H9 (cell line): ENCODE measurements at regions not wholly inside any gene's neighbourhood (a gene's known extent, or its start where the extent isn't known, plus 50 kb on each side); places are given as distances from the start of the nearest gene placed in this dataset.

Experiments
- DNase-seq: peaks from one replicate; pipeline ENCODE4 v3.0.0-alpha.2; 2017
- H2AFZ ChIP-seq: one replicate; pipeline ENCODE4 v1.6.1; 2013; ENCODE audit warnings: mild to moderate bottlenecking, low read length, control low read depth, moderate library complexity
- H2AK5ac ChIP-seq: 2 replicates; pipeline ENCODE4 v1.6.1; 2013; ENCODE audit warnings: low read length, control low read depth, mixed read lengths; ENCODE audit not compliant: insufficient read length
- H2BK120ac ChIP-seq: one replicate; pipeline ENCODE4 v1.6.1; 2013; ENCODE audit warnings: low read depth, mild to moderate bottlenecking, low read length, control low read depth, inconsistent platforms; ENCODE audit not compliant: poor library complexity, severe bottlenecking
- H2BK12ac ChIP-seq: 2 replicates; pipeline ENCODE4 v1.6.1; 2013; ENCODE audit warnings: low read length, control low read depth, mixed read lengths, low read depth; ENCODE audit not compliant: insufficient read length
- H2BK15ac ChIP-seq: 2 replicates; pipeline ENCODE4 v1.6.1; 2013; ENCODE audit warnings: low read depth, low read length, control low read depth
- H2BK20ac ChIP-seq: one replicate; pipeline ENCODE4 v1.6.1; 2013; ENCODE audit warnings: low read depth, mild to moderate bottlenecking, low read length, control low read depth, inconsistent platforms; ENCODE audit not compliant: poor library complexity, severe bottlenecking
- H2BK5ac ChIP-seq: 2 replicates; pipeline ENCODE4 v1.6.1; 2013; ENCODE audit warnings: low read length, control low read depth, mixed read lengths; ENCODE audit not compliant: insufficient read length
- H3K14ac ChIP-seq: 2 replicates; pipeline ENCODE4 v1.6.1; 2013; ENCODE audit warnings: low read length, control low read depth; ENCODE audit not compliant: insufficient read depth
- H3K18ac ChIP-seq: 2 replicates; pipeline ENCODE4 v1.6.1; 2013; ENCODE audit warnings: low read depth, mild to moderate bottlenecking, mixed read lengths, low read length, control low read depth; ENCODE audit not compliant: insufficient read length
- H3K23ac ChIP-seq: 2 replicates; pipeline ENCODE4 v1.6.1; 2013; ENCODE audit warnings: low read length, control low read depth, mixed read lengths, low read depth; ENCODE audit not compliant: insufficient read length
- H3K23me2 ChIP-seq: 2 replicates; pipeline ENCODE4 v1.6.1; 2013; ENCODE audit warnings: low read depth, mild to moderate bottlenecking, mixed read lengths, low read length, control low read depth; ENCODE audit not compliant: insufficient read length, poor library complexity, severe bottlenecking
- H3K27ac ChIP-seq: 2 replicates; pipeline ENCODE4 v1.5.1; 2013; ENCODE audit warnings: low read length, control low read depth, mixed read lengths, low read depth; ENCODE audit not compliant: insufficient read length
- H3K27me3 ChIP-seq: 2 replicates; pipeline ENCODE4 v1.6.1; 2013; ENCODE audit warnings: low read length, control low read depth, inconsistent platforms; ENCODE audit not compliant: insufficient read depth
- H3K4ac ChIP-seq: 2 replicates; pipeline ENCODE4 v1.6.1; 2013; ENCODE audit warnings: low read depth, mild to moderate bottlenecking, control low read depth, inconsistent platforms, low read length, moderate library complexity
- H3K4me1 ChIP-seq: 2 replicates; pipeline ENCODE4 v1.6.1; 2013; ENCODE audit warnings: low read length, control low read depth, inconsistent platforms; ENCODE audit not compliant: insufficient read depth
- H3K4me2 ChIP-seq: 2 replicates; pipeline ENCODE4 v1.6.1; 2013; ENCODE audit warnings: low read length, control low read depth, mixed read lengths; ENCODE audit not compliant: insufficient read length, insufficient read depth
- H3K56ac ChIP-seq: 2 replicates; pipeline ENCODE4 v1.6.1; 2013; ENCODE audit warnings: low read depth, mild to moderate bottlenecking, mixed read lengths, low read length, control low read depth; ENCODE audit not compliant: insufficient read length
- H3K79me1 ChIP-seq: 2 replicates; pipeline ENCODE4 v1.6.1; 2013; ENCODE audit warnings: low read depth, mild to moderate bottlenecking, moderate library complexity, low read length, control low read depth, inconsistent platforms; ENCODE audit not compliant: insufficient read depth, poor library complexity, severe bottlenecking
- H3K79me2 ChIP-seq: 2 replicates; pipeline ENCODE4 v1.6.1; 2013; ENCODE audit warnings: low read length, control low read depth, inconsistent platforms; ENCODE audit not compliant: insufficient read depth
- H3K9ac ChIP-seq: 2 replicates; pipeline ENCODE4 v1.6.1; 2013; ENCODE audit warnings: low read length, control low read depth, mixed read lengths; ENCODE audit not compliant: insufficient read length; ENCODE audit errors: extremely low read depth
- H3K9me3 ChIP-seq: one replicate; pipeline ENCODE4 v1.6.1; 2013; ENCODE audit warnings: low read depth, low read length, inconsistent platforms; ENCODE audit not compliant: control insufficient read depth
- H3T11ph ChIP-seq: one replicate; pipeline ENCODE4 v1.6.1; 2013; ENCODE audit warnings: mild to moderate bottlenecking, low read length, control low read depth, inconsistent platforms
- H4K20me1 ChIP-seq: one replicate; pipeline ENCODE4 v1.6.1; 2013; ENCODE audit not compliant: control insufficient read depth, insufficient read length, insufficient read depth
- H4K5ac ChIP-seq: 2 replicates; pipeline ENCODE4 v1.6.1; 2013; ENCODE audit warnings: low read depth, mild to moderate bottlenecking, mixed read lengths, low read length, control low read depth; ENCODE audit not compliant: insufficient read length
- H4K8ac ChIP-seq: replicated peaks from 2 replicates; pipeline ENCODE4 v1.6.1; 2013; ENCODE audit warnings: low read length, control low read depth, mixed read lengths, low read depth; ENCODE audit not compliant: insufficient read length
- H4K91ac ChIP-seq: 2 replicates; pipeline ENCODE4 v1.6.1; 2013; ENCODE audit warnings: low read depth, mild to moderate bottlenecking, moderate library complexity, mixed read lengths, low read length, control low read depth; ENCODE audit not compliant: insufficient read length
- H3K27ac Mint-ChIP-seq, 3 experiments: 2 replicates in 2 of 3; 3 replicates in 1 of 3; pipeline ENCODE4 v1.8.0; 2020 to 2021; ENCODE audit warnings: mixed read lengths in 3 of 3, mild to moderate bottlenecking in 1 of 3, moderate library complexity in 1 of 3
- H3K27me3 Mint-ChIP-seq: 2 replicates; pipeline ENCODE4 v1.8.0; 2021; ENCODE audit warnings: low read depth, mild to moderate bottlenecking, moderate library complexity, mixed read lengths
- H3K36me3 Mint-ChIP-seq, 3 experiments: 2 replicates in 2 of 3; 3 replicates in 1 of 3; pipeline ENCODE4 v1.8.0; 2020 to 2021; ENCODE audit warnings: low read depth in 3 of 3, mixed read lengths in 3 of 3; ENCODE audit not compliant: insufficient read depth in 1 of 3
- H3K4me1 Mint-ChIP-seq, 2 experiments: 2 replicates each; pipeline ENCODE4 v1.8.0; 2020; ENCODE audit warnings: mixed read lengths in 2 of 2
- H3K4me3 Mint-ChIP-seq, 2 experiments: 2 replicates in 1 of 2; 3 replicates in 1 of 2; pipeline ENCODE4 v1.8.0; 2020 to 2021; ENCODE audit warnings: mild to moderate bottlenecking in 2 of 2, mixed read lengths in 2 of 2, moderate library complexity in 1 of 2
- H3K9me3 Mint-ChIP-seq, 2 experiments: 2 replicates in 1 of 2; 3 replicates in 1 of 2; pipeline ENCODE4 v1.8.0; 2020; ENCODE audit warnings: mild to moderate bottlenecking in 2 of 2, mixed read lengths in 2 of 2, moderate library complexity in 1 of 2
- CTCF ChIP-seq: fragments of 200-600 bp; sonication (generic); conservative IDR thresholded peaks from 3 replicates; pipeline ENCODE4 v1.8.0; 2021; ENCODE audit warnings: antibody characterized with exemption, mild to moderate bottlenecking
- WGBS: extraction: QIAGEN DNeasy Blood & Tissue Kit; methylation state at CpG from one replicate; pipeline ENCODE4 v1.1.7; 2013; ENCODE audit warnings: missing lambda C conversion rate, low lambda C conversion rate, mixed read lengths; ENCODE audit not compliant: insufficient read length; ENCODE audit errors: extremely low coverage; 5-methylcytosine and 5-hydroxymethylcytosine counted together

DNA sequence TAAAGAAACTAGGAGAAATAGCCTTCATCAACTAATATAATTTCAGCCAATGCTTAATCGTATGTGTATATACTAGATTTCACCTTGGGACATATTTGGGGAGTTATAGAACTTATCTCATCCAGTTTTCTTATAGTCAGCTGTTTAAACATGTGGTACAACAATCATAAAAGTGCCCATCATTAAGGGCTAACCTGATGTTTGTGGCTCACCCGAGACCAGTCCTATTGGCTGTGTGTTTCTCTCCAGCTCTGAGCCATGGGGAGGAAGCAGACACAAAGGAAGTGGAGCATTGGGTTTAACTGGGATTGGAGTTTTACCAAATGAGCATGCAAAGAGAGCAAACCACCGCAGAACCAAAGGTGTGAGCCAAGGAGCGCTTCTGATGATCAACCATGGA lies 114.3 kb upstream of the KLF12 start:
- DNase-seq: no peak
- Histone ChIP-seq H3K79me2 (no peaks in the 10 kb centered on the region), H4K8ac (no peak overlapping the region), H4K20me1 (no peaks in the 10 kb centered on the region), H3K79me1 (no peaks in the 10 kb centered on the region), H3K23me2 (no peaks in the 10 kb centered on the region), H3K27ac (no peak overlapping the region), H4K5ac (no peak overlapping the region), H3K4me1 (no peaks in the 10 kb centered on the region), H2AK5ac (no peak overlapping the region), H2BK20ac (no peak overlapping the region), H2BK15ac (no peak overlapping the region), H2BK5ac (no peak overlapping the region), H4K91ac (no peak overlapping the region), H3K14ac (no peak overlapping the region), H3K4me2 (no peak overlapping the region), H3K9me3 (no peaks in the 10 kb centered on the region), H3K27me3 (no peaks in the 10 kb centered on the region), H3K56ac (no peak overlapping the region), H3T11ph (no peak overlapping the region), H2AFZ (no peak overlapping the region), H3K4ac (no peak overlapping the region), H2BK120ac (no peak overlapping the region), H3K9ac (no peak overlapping the region), H2BK12ac (no peak overlapping the region), H3K18ac (no peak overlapping the region), H3K23ac (no peak overlapping the region)
- Mint-ChIP-seq H3K4me3 (no peak overlapping the region), H3K9me3 (peaks cover 0 to 3% of the 10 kb centered on the region in 2 experiments; a peak in 2 of 5 replicates), H3K36me3 (no peaks in the 10 kb centered on the region), H3K4me1 (peaks cover 3 to 4% of the 10 kb centered on the region in 2 experiments; a peak in 2 of 4 replicates), H3K27ac (no peak overlapping the region), H3K27me3 (no peaks in the 10 kb centered on the region)
- WGBS: no CpG with 5 or more reads among the region's 4 CpGs
- no peak for TF ChIP-seq CTCF
